GM12892 (cell line): ENCODE measurements at regions not wholly inside any gene's neighbourhood (a gene's known extent, or its start where the extent isn't known, plus 50 kb on each side); places are given as distances from the start of the nearest gene placed in this dataset.

Source experiments
- POLR2A ChIP-seq: IDR thresholded peaks from 2 replicates; pipeline ENCODE4 v1.6.1; 2011; ENCODE audit warnings: low read depth, low read length, control low read depth
- POLR2AphosphoS5 ChIP-seq: IDR thresholded peaks from 2 replicates; pipeline ENCODE4 v1.6.1; 2011; ENCODE audit warnings: low read depth, low read length, control low read depth

GRCh38 chr2:111666160-111666559 lies 217.8 kb downstream of the ANAPC1 start:
- TF ChIP-seq POLR2A, result no peak
- no peak for TF ChIP-seq POLR2AphosphoS5
